Esophagus muscularis mucosa (tissue), 4 donors: ENCODE measurements at regions not wholly inside any gene's neighbourhood (a gene's known extent, or its start where the extent isn't known, plus 50 kb on each side); places are given as distances from the start of the nearest gene placed in this dataset.

Experiments
- EP300 ChIP-seq: sonication (generic); formaldehyde crosslinking; IDR thresholded peaks from one replicate; pipeline ENCODE4 v1.6.1; 2017; ENCODE audit warnings: antibody characterized with exemption
- POLR2A ChIP-seq: fragments of 450-650 bp; IDR thresholded peaks from one replicate; pipeline ENCODE4 v1.6.1; 2017; ENCODE audit warnings: antibody characterized with exemption, moderate library complexity, mild to moderate bottlenecking, low read depth
- TF ChIP-seq, protein P1 (sequence below), 3 experiments: fragments of 200-600 bp in 2 of 3; fragments of 450-650 bp in 1 of 3; sonication (generic) in 2 of 3; IDR thresholded peaks; one replicate each; pipeline ENCODE4 v1.5.1; 2017 to 2019; ENCODE audit warnings: antibody characterized with exemption in 3 of 3, mild to moderate bottlenecking in 2 of 3, moderate library complexity in 1 of 3

- TF ChIP-seq, protein P1, sequence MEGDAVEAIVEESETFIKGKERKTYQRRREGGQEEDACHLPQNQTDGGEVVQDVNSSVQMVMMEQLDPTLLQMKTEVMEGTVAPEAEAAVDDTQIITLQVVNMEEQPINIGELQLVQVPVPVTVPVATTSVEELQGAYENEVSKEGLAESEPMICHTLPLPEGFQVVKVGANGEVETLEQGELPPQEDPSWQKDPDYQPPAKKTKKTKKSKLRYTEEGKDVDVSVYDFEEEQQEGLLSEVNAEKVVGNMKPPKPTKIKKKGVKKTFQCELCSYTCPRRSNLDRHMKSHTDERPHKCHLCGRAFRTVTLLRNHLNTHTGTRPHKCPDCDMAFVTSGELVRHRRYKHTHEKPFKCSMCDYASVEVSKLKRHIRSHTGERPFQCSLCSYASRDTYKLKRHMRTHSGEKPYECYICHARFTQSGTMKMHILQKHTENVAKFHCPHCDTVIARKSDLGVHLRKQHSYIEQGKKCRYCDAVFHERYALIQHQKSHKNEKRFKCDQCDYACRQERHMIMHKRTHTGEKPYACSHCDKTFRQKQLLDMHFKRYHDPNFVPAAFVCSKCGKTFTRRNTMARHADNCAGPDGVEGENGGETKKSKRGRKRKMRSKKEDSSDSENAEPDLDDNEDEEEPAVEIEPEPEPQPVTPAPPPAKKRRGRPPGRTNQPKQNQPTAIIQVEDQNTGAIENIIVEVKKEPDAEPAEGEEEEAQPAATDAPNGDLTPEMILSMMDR (IDR thresholded peaks at IDR 0.05) = no peak
- TF ChIP-seq POLR2A (no peak), EP300 (no peak)
These were observed 74.6 kb downstream of the FOXD1 start for GRCh38 chr5:73373814-73374510.
